NB4 (cell line): ENCODE measurements at regions not wholly inside any gene's neighbourhood (a gene's known extent, or its start where the extent isn't known, plus 50 kb on each side); places are given as distances from the start of the nearest gene placed in this dataset.

Experiments
- CTCF ChIP-seq: IDR thresholded peaks from one replicate; pipeline ENCODE4 v1.5.1; 2012; ENCODE audit warnings: low read depth, low read length
- POLR2A ChIP-seq: IDR thresholded peaks from 2 replicates; pipeline ENCODE4 v1.6.1; 2011; ENCODE audit warnings: mild to moderate bottlenecking; ENCODE audit not compliant: insufficient read length; ENCODE audit errors: extremely low read depth
- TF ChIP-seq, protein P1 (sequence below): IDR thresholded peaks from 2 replicates; pipeline ENCODE4 v1.6.1; 2011; ENCODE audit warnings: low read depth, low read length

DNA sequence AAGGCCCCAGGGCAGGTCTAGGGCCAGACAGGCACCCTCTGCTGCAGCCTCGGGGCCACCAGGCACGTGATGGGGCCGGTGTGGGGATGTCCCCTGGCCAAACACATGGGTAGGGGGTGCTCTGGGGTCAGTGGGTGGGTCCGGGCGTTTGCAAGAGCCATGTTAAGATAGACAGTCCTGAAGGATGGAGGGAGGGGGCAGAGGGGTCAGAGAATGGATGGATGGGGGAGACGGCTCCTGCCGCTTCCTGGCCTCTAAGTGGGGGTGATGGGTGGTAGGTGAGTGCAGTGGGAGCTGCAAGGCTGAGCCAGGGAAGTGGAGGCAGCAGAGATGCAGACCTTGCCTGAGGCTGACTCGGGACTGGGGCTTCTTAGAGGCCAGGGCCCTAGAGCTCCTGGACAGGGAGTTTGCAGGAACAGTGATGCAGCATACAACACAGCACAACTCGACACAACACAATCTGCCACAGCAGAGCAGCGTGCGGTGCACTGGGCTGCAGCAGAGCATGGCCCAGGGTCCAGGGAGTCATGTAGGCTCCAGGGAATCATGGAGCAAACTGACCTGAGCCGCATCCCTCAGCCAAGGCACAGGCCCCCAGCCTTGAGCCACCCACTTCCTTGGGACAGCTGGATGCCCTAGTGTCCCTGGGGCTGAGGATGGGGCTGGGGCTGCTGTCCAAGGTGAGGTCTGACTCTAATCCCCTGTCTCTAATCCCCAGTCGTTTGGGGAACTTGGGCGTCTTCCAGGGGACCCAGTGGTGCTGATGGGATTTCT is 97.5 kb downstream of the SCGB2B2 start:
- TF ChIP-seq POLR2A (no peak), CTCF (no peak)
- TF ChIP-seq, protein P1, sequence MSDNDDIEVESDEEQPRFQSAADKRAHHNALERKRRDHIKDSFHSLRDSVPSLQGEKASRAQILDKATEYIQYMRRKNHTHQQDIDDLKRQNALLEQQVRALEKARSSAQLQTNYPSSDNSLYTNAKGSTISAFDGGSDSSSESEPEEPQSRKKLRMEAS = no peak
